ENCODE measurements at regions not wholly inside any gene's neighbourhood (a gene's known extent, or its start where the extent isn't known, plus 50 kb on each side); places are given as distances from the start of the nearest gene placed in this dataset.

GRCh38 chrX:33784548-33784947, 347.6 kb downstream of the FAM47A start:
- H3K27ac ChIP-seq (replicated peaks; ENCODE audit: low read length): no peak overlapping the region
- H4K8ac ChIP-seq (ENCODE audit: low read depth, low read length): no peak overlapping the region
- no peak overlapping the region for H2AFZ ChIP-seq (ENCODE audit: low read length)
- H2BK5ac ChIP-seq (ENCODE audit: low read length): no peak overlapping the region
- no peak overlapping the region for H2AK5ac ChIP-seq (ENCODE audit: low read depth, low read length)
- H3K18ac ChIP-seq (ENCODE audit: low read length): no peak overlapping the region
- H3K9ac ChIP-seq (ENCODE audit: low read depth, low read length, poor library complexity): no peak overlapping the region
- H4K91ac ChIP-seq (ENCODE audit: low read depth, low read length, poor library complexity): no peak overlapping the region
- H3K4ac ChIP-seq (ENCODE audit: low read length): no peak overlapping the region
- no peak overlapping the region for H3K14ac ChIP-seq (ENCODE audit: low read length)
- H3K4me2 ChIP-seq (ENCODE audit: insufficient read depth, low read length, poor library complexity, severe bottlenecking): no peak overlapping the region
- H3K4me3 ChIP-seq (ENCODE audit: low read length in 2 of 2): no peak overlapping the region
- no peak overlapping the region for H2BK15ac ChIP-seq (ENCODE audit: low read length)
- H3K36me3 ChIP-seq (replicated peaks in 1 of 2; ENCODE audit: control insufficient read depth in 2 of 2, insufficient read depth in 2 of 2, low read length in 2 of 2): no peaks in the 10 kb centered on the region
- H3K79me1 ChIP-seq (ENCODE audit: low read depth, low read length): no peaks in the 10 kb centered on the region
- H3K23ac ChIP-seq (ENCODE audit: low read depth, low read length, poor library complexity): no peak overlapping the region
- no peak overlapping the region for H2BK120ac ChIP-seq (ENCODE audit: low read depth, low read length)
- no peaks in the 10 kb centered on the region for H3K4me1 ChIP-seq (ENCODE audit: control insufficient read depth in 2 of 2, insufficient read depth in 1 of 2, low read depth in 1 of 2, low read length in 2 of 2)
- H2BK12ac ChIP-seq (ENCODE audit: low read length): no peak overlapping the region
- H3K27me3 ChIP-seq (ENCODE audit: control insufficient read depth in 3 of 3, insufficient read depth in 3 of 3, low read depth in 1 of 3, low read length in 3 of 3): no peaks in the 10 kb centered on the region
- H3K9me3 ChIP-seq (replicated peaks in 1 of 2; ENCODE audit: control insufficient read depth in 2 of 2, insufficient read depth in 1 of 2, low read depth in 1 of 2, low read length in 2 of 2): no peaks in the 10 kb centered on the region
- DNase-seq (ENCODE audit: low spot score): no peak

- no peak overlapping the region for H3K4me2 ChIP-seq (ENCODE audit: insufficient read depth, low read length, poor library complexity, severe bottlenecking)
- H3K9me3 ChIP-seq (replicated peaks in 1 of 2; ENCODE audit: control insufficient read depth in 2 of 2, insufficient read depth in 1 of 2, low read depth in 1 of 2, low read length in 2 of 2): no peaks in the 10 kb centered on the region
- no peak overlapping the region for H2BK12ac ChIP-seq (ENCODE audit: low read length)
- H3K9ac ChIP-seq (ENCODE audit: low read depth, low read length, poor library complexity): no peak overlapping the region
- no peak for DNase-seq (ENCODE audit: low spot score)
- H3K14ac ChIP-seq (ENCODE audit: low read length): no peak overlapping the region
- no peak overlapping the region for H4K8ac ChIP-seq (ENCODE audit: low read depth, low read length)
- no peak overlapping the region for H3K18ac ChIP-seq (ENCODE audit: low read length)
- no peak overlapping the region for H3K4ac ChIP-seq (ENCODE audit: low read length)
- H3K27ac ChIP-seq (replicated peaks; ENCODE audit: low read length): no peak overlapping the region
- no peak overlapping the region for H2BK5ac ChIP-seq (ENCODE audit: low read length)
- no peak overlapping the region for H3K23ac ChIP-seq (ENCODE audit: low read depth, low read length, poor library complexity)
- WGBS, 2 donors (ENCODE audit: extremely low coverage in 2 of 2, insufficient read length in 2 of 2, insufficient replicate concordance in 1 of 2): no CpG with 5 or more reads among the region's 11 CpGs
- no peak overlapping the region for H2BK120ac ChIP-seq (ENCODE audit: low read depth, low read length)
- H3K4me3 ChIP-seq (ENCODE audit: low read length in 2 of 2): no peak overlapping the region
- H2AK5ac ChIP-seq (ENCODE audit: low read depth, low read length): no peak overlapping the region
- H3K36me3 ChIP-seq (replicated peaks in 1 of 2; ENCODE audit: control insufficient read depth in 2 of 2, insufficient read depth in 2 of 2, low read length in 2 of 2): no peaks in the 10 kb centered on the region
- no peak overlapping the region for H4K91ac ChIP-seq (ENCODE audit: low read depth, low read length, poor library complexity)
- no peaks in the 10 kb centered on the region for H3K27me3 ChIP-seq (ENCODE audit: control insufficient read depth in 3 of 3, insufficient read depth in 3 of 3, low read depth in 1 of 3, low read length in 3 of 3)
- H3K4me1 ChIP-seq (ENCODE audit: control insufficient read depth in 2 of 2, insufficient read depth in 1 of 2, low read depth in 1 of 2, low read length in 2 of 2): no peaks in the 10 kb centered on the region
- H3K79me1 ChIP-seq (ENCODE audit: low read depth, low read length): no peaks in the 10 kb centered on the region
- no peak overlapping the region for H2BK15ac ChIP-seq (ENCODE audit: low read length)
- H2AFZ ChIP-seq (ENCODE audit: low read length): peak overlapping the region; percentile 29
Observed at GRCh38 chrX:33741807-33742206, 390.3 kb downstream of the FAM47A start.

GRCh38 chrX:33735182-33735581, 396.9 kb downstream of the FAM47A start:
- Histone ChIP-seq H3K27me3 (ENCODE audit: control insufficient read depth in 3 of 3, insufficient read depth in 3 of 3, low read depth in 1 of 3, low read length in 3 of 3) (no peaks in the 10 kb centered on the region), H3K79me1 (ENCODE audit: low read depth, low read length) (no peaks in the 10 kb centered on the region), H3K4me2 (ENCODE audit: insufficient read depth, low read length, poor library complexity, severe bottlenecking) (no peak overlapping the region), H2BK5ac (ENCODE audit: low read length) (no peak overlapping the region), H3K4me1 (ENCODE audit: control insufficient read depth in 2 of 2, insufficient read depth in 1 of 2, low read depth in 1 of 2, low read length in 2 of 2) (no peaks in the 10 kb centered on the region), H3K9ac (ENCODE audit: low read depth, low read length, poor library complexity) (no peak overlapping the region), H3K4me3 (ENCODE audit: low read length in 2 of 2) (no peak overlapping the region), H4K91ac (ENCODE audit: low read depth, low read length, poor library complexity) (no peak overlapping the region), H3K36me3 (replicated peaks in 1 of 2; ENCODE audit: control insufficient read depth in 2 of 2, insufficient read depth in 2 of 2, low read length in 2 of 2) (no peaks in the 10 kb centered on the region), H3K18ac (ENCODE audit: low read length) (no peak overlapping the region), H2AFZ (ENCODE audit: low read length) (no peak overlapping the region), H2BK120ac (ENCODE audit: low read depth, low read length) (no peak overlapping the region), H2BK15ac (ENCODE audit: low read length) (no peak overlapping the region), H2BK12ac (ENCODE audit: low read length) (no peak overlapping the region), H3K23ac (ENCODE audit: low read depth, low read length, poor library complexity) (no peak overlapping the region), H3K14ac (ENCODE audit: low read length) (no peak overlapping the region), H2AK5ac (ENCODE audit: low read depth, low read length) (no peak overlapping the region), H3K27ac (replicated peaks; ENCODE audit: low read length) (no peak overlapping the region), H4K8ac (ENCODE audit: low read depth, low read length) (no peak overlapping the region), H3K9me3 (replicated peaks in 1 of 2; ENCODE audit: control insufficient read depth in 2 of 2, insufficient read depth in 1 of 2, low read depth in 1 of 2, low read length in 2 of 2) (no peaks in the 10 kb centered on the region), H3K4ac (ENCODE audit: low read length) (no peak overlapping the region)
- no peak for DNase-seq (ENCODE audit: low spot score)
- no CpG with 5 or more reads among the region's 1 CpG for WGBS, 2 donors (ENCODE audit: extremely low coverage in 2 of 2, insufficient read length in 2 of 2, insufficient replicate concordance in 1 of 2)

GRCh38 chrX:33726281-33727160, 405.6 kb downstream of the FAM47A start:
- H4K8ac ChIP-seq (ENCODE audit: low read depth, low read length): no peak overlapping the region
- H3K27me3 ChIP-seq (ENCODE audit: control insufficient read depth in 3 of 3, insufficient read depth in 3 of 3, low read depth in 1 of 3, low read length in 3 of 3): peaks cover 0 to 10% (median 3%) of the 10 kb centered on the region in 3 experiments
- no peak overlapping the region for H3K27ac ChIP-seq (replicated peaks; ENCODE audit: low read length)
- no peak overlapping the region for H3K4ac ChIP-seq (ENCODE audit: low read length)
- H3K4me3 ChIP-seq (ENCODE audit: low read length in 2 of 2): peak overlapping the region; percentile 42 to 77
- no peak overlapping the region for H3K23ac ChIP-seq (ENCODE audit: low read depth, low read length, poor library complexity)
- H3K79me1 ChIP-seq (ENCODE audit: low read depth, low read length): no peaks in the 10 kb centered on the region
- DNase-seq (ENCODE audit: low spot score): no peak
- H3K4me2 ChIP-seq (ENCODE audit: insufficient read depth, low read length, poor library complexity, severe bottlenecking): peak overlapping the region; percentile 60
- H2AK5ac ChIP-seq (ENCODE audit: low read depth, low read length): no peak overlapping the region
- no peaks in the 10 kb centered on the region for H3K4me1 ChIP-seq (ENCODE audit: control insufficient read depth in 2 of 2, insufficient read depth in 1 of 2, low read depth in 1 of 2, low read length in 2 of 2)
- no peak overlapping the region for H4K91ac ChIP-seq (ENCODE audit: low read depth, low read length, poor library complexity)
- H3K9me3 ChIP-seq (replicated peaks in 1 of 2; ENCODE audit: control insufficient read depth in 2 of 2, insufficient read depth in 1 of 2, low read depth in 1 of 2, low read length in 2 of 2): no peaks in the 10 kb centered on the region
- no peak overlapping the region for H2BK5ac ChIP-seq (ENCODE audit: low read length)
- H2BK120ac ChIP-seq (ENCODE audit: low read depth, low read length): no peak overlapping the region
- H3K14ac ChIP-seq (ENCODE audit: low read length): no peak overlapping the region
- no peak overlapping the region for H2BK12ac ChIP-seq (ENCODE audit: low read length)
- no peak overlapping the region for H3K18ac ChIP-seq (ENCODE audit: low read length)
- peak overlapping the region; percentile 82 for H2AFZ ChIP-seq (ENCODE audit: low read length)
- WGBS, 2 donors (ENCODE audit: extremely low coverage in 2 of 2, insufficient read length in 2 of 2, insufficient replicate concordance in 1 of 2): no CpG with 5 or more reads among the region's 45 CpGs
- no peak overlapping the region for H2BK15ac ChIP-seq (ENCODE audit: low read length)
- H3K9ac ChIP-seq (ENCODE audit: low read depth, low read length, poor library complexity): no peak overlapping the region
- no peaks in the 10 kb centered on the region for H3K36me3 ChIP-seq (replicated peaks in 1 of 2; ENCODE audit: control insufficient read depth in 2 of 2, insufficient read depth in 2 of 2, low read length in 2 of 2)
